Progenitor cell of endocrine pancreas (in vitro differentiated cells): ENCODE measurements at regions not wholly inside any gene's neighbourhood (a gene's known extent, or its start where the extent isn't known, plus 50 kb on each side); places are given as distances from the start of the nearest gene placed in this dataset.

Source experiments
- DNase-seq: peaks from one replicate; pipeline ENCODE4 v3.0.0; 2021; ENCODE audit warnings: low spot score; ENCODE audit not compliant: unreplicated experiment
- H3K27ac Mint-ChIP-seq: 2 replicates; pipeline ENCODE4 v1.8.0; 2021; ENCODE audit warnings: mild to moderate bottlenecking, moderate library complexity, mixed read lengths
- H3K27me3 Mint-ChIP-seq: 2 replicates; pipeline ENCODE4 v1.8.0; 2021; ENCODE audit warnings: mixed read lengths
- H3K36me3 Mint-ChIP-seq: 2 replicates; pipeline ENCODE4 v1.8.0; 2022; ENCODE audit warnings: mixed read lengths; ENCODE audit not compliant: insufficient read depth
- H3K4me1 Mint-ChIP-seq: 2 replicates; pipeline ENCODE4 v1.8.0; 2021; ENCODE audit warnings: low read depth, mixed read lengths
- H3K4me3 Mint-ChIP-seq: 2 replicates; pipeline ENCODE4 v1.8.0; 2021; ENCODE audit warnings: low read depth, mild to moderate bottlenecking, moderate library complexity, mixed read lengths
- H3K9me3 Mint-ChIP-seq: 2 replicates; pipeline ENCODE4 v1.8.0; 2021; ENCODE audit warnings: low read depth, mixed read lengths
- TF ChIP-seq, protein P1 (sequence below): fragments of 200-600 bp; sonication (generic); IDR thresholded peaks from one replicate; pipeline ENCODE4 v1.5.0; 2021; ENCODE audit warnings: antibody characterized with exemption, mild to moderate bottlenecking; ENCODE audit not compliant: unreplicated experiment

DNA sequence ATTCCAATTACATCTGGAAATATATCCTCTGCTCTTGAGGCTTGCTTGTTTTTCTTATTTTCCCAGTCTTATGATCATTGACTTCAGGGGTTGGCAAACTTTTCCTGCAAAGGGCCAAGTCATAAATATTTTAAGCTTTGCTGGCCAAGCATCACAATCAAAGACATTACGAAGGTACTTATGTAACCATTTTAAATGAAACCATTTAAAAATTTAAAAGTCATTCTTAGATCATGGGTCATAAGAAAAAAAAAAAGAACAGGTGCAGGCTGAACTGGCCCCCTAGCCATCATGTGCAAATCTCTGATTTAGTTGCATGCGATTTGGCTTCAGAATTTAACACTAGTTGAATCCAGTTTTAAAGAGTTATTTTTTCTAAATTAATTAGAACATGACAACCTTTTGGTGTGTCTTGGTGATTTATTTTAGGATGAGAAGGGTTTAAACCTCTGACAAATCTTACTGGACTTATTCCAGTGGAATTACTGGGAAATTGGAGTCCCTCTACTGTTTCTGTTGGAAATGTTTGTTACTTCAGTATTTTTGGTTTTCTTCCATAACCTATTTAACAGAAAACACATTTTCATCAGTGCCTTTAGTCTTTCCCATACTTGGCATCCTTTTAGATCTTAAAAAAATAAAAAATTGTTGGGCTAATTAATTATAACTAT is 148.1 kb downstream of the NHLRC3 start:
- Mint-ChIP-seq H3K9me3 (no peaks in the 10 kb centered on the region), H3K4me3 (no peak overlapping the region), H3K27ac (no peak overlapping the region), H3K36me3 (no peaks in the 10 kb centered on the region), H3K4me1 (no peaks in the 10 kb centered on the region), H3K27me3 (peaks cover 8% of the 10 kb centered on the region)
- DNase-seq = no peak
- TF ChIP-seq, protein P1, sequence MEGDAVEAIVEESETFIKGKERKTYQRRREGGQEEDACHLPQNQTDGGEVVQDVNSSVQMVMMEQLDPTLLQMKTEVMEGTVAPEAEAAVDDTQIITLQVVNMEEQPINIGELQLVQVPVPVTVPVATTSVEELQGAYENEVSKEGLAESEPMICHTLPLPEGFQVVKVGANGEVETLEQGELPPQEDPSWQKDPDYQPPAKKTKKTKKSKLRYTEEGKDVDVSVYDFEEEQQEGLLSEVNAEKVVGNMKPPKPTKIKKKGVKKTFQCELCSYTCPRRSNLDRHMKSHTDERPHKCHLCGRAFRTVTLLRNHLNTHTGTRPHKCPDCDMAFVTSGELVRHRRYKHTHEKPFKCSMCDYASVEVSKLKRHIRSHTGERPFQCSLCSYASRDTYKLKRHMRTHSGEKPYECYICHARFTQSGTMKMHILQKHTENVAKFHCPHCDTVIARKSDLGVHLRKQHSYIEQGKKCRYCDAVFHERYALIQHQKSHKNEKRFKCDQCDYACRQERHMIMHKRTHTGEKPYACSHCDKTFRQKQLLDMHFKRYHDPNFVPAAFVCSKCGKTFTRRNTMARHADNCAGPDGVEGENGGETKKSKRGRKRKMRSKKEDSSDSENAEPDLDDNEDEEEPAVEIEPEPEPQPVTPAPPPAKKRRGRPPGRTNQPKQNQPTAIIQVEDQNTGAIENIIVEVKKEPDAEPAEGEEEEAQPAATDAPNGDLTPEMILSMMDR = no peak

DNA sequence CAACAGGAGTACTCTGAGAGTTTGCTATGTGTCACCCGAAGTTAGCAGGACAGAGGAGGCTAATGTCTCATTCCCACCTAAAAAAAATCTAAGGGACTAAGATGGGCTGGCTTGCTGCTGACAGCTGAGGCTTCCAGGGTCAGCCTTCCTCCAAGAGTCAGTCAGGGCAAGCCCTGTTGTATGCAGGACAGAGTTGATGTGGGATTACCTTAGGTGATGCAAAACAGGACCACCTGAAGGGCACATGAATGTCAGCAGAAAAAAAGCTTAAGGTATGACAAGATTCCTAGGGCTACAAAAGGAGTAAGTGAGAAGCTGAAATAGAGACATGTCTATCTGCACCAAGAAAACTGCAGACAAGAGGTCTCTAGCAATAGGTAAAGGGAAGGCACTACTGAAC is 151.5 kb downstream of the NHLRC3 start:
- H3K36me3 Mint-ChIP-seq = no peaks in the 10 kb centered on the region
- no peak overlapping the region for H3K4me3 Mint-ChIP-seq
- TF ChIP-seq, protein P1 = no peak
- H3K27ac Mint-ChIP-seq = no peak overlapping the region
- peaks cover 15% of the 10 kb centered on the region for H3K27me3 Mint-ChIP-seq
- no peaks in the 10 kb centered on the region for H3K9me3 Mint-ChIP-seq
- no peak for DNase-seq
- H3K4me1 Mint-ChIP-seq = no peaks in the 10 kb centered on the region

DNA sequence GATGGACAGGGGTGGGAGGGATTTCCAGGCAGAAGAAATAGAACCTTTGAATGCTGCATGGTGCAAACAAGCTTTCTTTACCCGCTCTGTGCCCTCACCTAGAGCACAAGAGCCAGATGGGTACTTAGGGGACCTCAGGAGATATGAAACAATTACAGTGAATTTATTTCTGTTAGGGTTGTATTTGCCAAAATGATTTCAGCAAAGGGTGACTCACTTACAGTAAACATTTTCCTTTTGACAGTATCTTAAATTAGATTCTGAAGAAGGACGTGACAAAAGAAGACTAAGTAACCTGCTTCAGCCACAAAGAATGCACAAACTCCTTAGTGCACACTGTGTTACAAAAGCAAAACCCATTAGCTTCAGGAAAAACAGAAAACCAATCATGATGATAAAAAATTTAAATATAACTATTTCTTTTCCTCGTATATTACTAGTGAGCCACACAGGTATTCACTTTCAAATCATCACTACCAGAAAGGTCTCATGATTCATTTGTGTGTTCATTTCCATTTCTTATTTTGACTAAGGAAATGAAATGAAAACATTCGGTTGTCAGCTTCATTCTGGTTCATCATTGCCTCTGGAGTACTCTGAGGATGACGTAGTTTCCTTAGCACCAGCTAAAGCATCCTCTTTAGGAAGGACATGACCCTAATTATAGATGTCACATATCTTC is 158.8 kb downstream of the NHLRC3 start:
- Mint-ChIP-seq H3K4me1 (no peaks in the 10 kb centered on the region), H3K9me3 (no peaks in the 10 kb centered on the region), H3K4me3 (no peak overlapping the region), H3K27ac (no peak overlapping the region), H3K27me3 (peaks cover 23% of the 10 kb centered on the region), H3K36me3 (no peaks in the 10 kb centered on the region)
- DNase-seq = no peak
- TF ChIP-seq, protein P1 = no peak

DNA sequence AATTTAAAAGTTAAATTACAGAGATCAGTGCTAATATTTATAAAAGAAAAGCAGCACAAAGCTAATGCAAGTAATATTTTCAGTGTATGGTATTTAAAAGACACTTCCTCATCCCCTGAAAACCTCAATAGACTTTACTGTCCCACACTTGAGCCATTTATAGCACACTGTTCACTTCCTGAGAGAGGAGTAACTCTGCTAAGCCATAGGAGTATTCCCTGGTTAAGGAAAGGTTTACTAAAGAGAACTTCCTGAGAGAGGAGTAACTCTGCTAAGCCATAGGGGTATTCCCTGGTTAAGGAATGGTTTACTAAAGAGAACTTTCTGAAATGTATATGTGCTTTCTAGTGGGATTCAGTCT is 159.4 kb downstream of the NHLRC3 start:
- no peak for DNase-seq
- Mint-ChIP-seq H3K9me3 (no peaks in the 10 kb centered on the region), H3K4me1 (no peaks in the 10 kb centered on the region), H3K4me3 (no peak overlapping the region), H3K36me3 (no peaks in the 10 kb centered on the region), H3K27ac (no peak overlapping the region), H3K27me3 (peaks cover 23% of the 10 kb centered on the region)
- TF ChIP-seq, protein P1 = no peak

DNA sequence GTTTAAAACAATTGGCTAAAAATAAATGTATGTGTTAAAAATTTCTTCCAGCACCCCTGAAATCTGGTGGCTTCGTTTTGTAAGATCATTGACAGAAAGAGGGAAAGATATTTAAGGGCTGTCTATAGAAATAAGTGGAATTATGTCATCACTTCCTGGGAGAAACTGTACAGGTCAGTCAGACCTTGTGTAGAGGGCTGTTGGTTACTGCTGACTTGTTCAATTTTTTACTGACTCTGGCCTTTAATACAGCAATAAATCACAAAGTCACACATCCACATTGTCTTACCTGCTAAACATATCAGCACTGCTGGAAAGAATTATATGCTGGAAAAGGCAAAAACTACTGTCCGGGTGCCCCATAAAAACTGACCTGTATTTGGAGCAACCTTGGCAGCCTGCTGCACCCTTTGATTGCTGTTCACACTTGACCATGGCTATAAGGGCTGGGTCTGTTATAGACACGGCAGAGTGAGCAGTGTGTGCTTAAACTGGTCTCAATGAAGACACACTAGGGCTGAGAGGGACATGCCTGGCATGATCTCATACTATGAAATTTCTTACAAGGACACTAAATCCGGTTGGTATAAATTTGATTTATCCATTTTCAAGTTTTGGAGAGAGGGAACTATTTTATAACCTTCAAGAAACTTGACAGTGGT is 162.1 kb downstream of the NHLRC3 start:
- TF ChIP-seq, protein P1 = no peak
- DNase-seq = no peak
- H3K36me3 Mint-ChIP-seq = no peaks in the 10 kb centered on the region
- no peaks in the 10 kb centered on the region for H3K4me1 Mint-ChIP-seq
- H3K27ac Mint-ChIP-seq = no peak overlapping the region
- H3K27me3 Mint-ChIP-seq = peaks cover 17% of the 10 kb centered on the region
- no peaks in the 10 kb centered on the region for H3K9me3 Mint-ChIP-seq
- no peak overlapping the region for H3K4me3 Mint-ChIP-seq
